ENCODE measurements at regions not wholly inside any gene's neighbourhood (a gene's known extent, or its start where the extent isn't known, plus 50 kb on each side); places are given as distances from the start of the nearest gene placed in this dataset.
"Not testable (repeated sequence)": the region's sequence is repeated elsewhere in the genome, so short reads cannot be mapped to it uniquely, and the experiment has no call there.

GRCh38 chr13:104949840-104950740 lies 1585.4 kb downstream of the EFNB2 start:
- no peak for DNase-seq
- intact Hi-C loops (cut with DNase I): no loop called here

GRCh38 chr13:104944176-104944575 lies 1591.3 kb downstream of the EFNB2 start:
- intact Hi-C loops (cut with DNase I): no loop called here
- no peak for DNase-seq

DNA sequence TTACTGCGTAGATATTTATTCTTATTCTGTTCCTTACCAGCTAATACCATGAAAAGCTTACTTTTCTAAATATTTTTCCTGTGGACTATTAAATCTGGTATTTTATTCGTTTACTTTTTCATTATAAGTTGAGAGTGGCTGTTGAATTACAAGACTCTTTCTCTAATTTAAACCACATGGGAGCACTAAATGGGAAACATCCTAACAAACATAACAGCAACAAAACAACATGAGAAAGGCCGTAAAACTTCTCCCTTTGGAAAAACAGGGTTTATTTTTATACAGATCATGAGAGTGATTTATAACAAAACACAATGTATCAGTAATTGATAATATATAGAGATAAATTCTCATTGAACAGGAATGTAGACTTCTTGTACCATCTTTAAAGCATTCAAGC lies 1592.1 kb downstream of the EFNB2 start:
- no peak for DNase-seq
- intact Hi-C loops (cut with DNase I): no loop called here

GRCh38 chr13:104937881-104938280 lies 1597.6 kb downstream of the EFNB2 start:
- intact Hi-C loops (cut with DNase I): no loop called here
- DNase-seq: no peak

DNA sequence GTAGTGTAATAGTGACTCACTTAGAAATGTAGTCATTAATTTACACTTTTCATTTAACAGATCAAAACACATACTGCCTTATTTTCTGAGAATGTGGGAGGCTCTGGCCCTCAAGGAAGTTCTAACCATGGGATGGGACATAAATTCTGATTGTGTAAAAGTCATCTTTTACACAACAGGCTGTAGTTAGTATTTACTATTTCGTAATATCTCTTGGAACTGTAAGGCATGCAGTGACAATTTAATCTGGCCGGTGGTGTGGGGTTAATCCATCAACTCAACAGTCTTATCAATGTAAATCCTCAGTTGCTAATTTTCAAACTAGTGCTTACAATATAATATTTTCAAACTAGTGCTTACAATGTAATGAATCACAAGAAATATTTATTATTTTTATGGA lies 1599.2 kb downstream of the EFNB2 start:
- no peak for DNase-seq
- intact Hi-C loops (cut with DNase I): no loop called here

- intact Hi-C loops (cut with DNase I); DNase-seq: not testable (repeated sequence)
Observed at GRCh38 chr13:104920513-104920912, 1614.9 kb downstream of the EFNB2 start.

DNA sequence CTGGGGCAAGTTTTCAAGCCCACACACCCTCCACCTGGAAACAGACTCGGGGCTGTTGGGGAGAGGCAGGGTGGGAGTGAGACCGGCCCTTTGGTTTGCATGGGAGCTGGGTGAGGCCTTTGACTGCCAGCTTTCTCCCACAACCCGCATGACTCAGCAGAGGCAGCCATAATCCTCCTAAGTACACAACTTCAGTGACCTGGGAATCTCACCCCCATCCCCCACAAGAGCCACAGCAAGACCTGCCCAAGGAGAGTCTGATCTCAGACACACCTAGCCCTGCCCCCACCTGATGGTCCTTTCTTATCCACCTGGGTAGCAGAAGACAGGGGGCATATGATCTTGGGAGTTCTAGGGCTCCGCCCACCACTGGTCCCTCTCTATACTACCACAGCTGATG lies 1615.4 kb downstream of the EFNB2 start:
- intact Hi-C loops (cut with DNase I): no loop called here
- DNase-seq: no peak

DNA sequence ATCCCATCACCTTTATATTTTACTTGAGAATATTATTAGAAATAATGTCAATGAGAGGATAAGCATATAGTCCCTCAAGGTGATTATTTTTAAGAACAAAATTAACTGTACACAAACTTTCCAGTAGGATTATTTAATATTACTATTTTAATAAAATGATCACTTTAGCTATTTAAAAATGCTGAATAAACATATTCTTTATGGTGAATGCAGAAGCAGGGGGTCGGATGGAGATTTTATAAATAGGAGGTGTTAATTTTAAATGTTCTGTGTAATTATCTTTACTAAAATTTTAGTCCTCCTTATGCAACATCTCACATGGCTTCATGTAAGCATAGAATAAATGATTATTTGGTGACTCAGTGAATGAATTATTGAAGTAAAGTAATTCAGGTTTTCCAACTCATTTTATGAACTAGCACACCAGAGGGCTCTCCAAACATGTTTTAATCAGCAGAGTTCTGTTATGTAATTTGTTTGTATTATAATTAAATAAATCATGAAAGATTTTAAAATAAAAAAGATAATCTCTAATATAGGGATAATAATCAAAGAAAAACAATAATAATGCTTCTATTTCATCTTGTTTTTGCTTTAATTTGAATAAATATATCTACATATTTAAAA lies 1635.2 kb downstream of the EFNB2 start:
- DNase-seq: no peak
- intact Hi-C loops (cut with DNase I): no loop called here

GRCh38 chr13:104898484-104898883 lies 1637.0 kb downstream of the EFNB2 start:
- no peak for DNase-seq

DNA sequence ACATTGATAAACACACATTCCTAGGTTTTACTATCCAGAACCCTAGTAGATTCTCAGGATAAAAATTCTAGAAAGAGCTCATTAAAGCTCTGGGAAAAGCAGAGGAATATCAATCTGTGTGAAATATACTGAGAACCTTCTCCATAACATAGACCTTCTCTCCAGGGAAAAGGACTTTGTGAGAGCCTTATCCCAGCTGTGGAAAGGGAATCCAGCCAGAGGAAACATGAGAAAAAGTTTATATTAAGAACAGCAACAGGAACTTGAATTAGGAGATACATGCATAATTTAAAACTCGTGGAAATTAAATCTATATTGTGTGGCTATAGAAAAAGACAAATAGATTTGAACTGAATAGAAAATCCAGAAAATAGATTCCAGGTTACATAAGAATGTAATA lies 1639.9 kb downstream of the EFNB2 start:
- DNase-seq: no peak
- intact Hi-C loops (cut with DNase I): no loop called here

More at GRCh38 chr13:104898484-104898883, 1637.0 kb downstream of the EFNB2 start:
- intact Hi-C loops (cut with DNase I): no loop called here

DNA sequence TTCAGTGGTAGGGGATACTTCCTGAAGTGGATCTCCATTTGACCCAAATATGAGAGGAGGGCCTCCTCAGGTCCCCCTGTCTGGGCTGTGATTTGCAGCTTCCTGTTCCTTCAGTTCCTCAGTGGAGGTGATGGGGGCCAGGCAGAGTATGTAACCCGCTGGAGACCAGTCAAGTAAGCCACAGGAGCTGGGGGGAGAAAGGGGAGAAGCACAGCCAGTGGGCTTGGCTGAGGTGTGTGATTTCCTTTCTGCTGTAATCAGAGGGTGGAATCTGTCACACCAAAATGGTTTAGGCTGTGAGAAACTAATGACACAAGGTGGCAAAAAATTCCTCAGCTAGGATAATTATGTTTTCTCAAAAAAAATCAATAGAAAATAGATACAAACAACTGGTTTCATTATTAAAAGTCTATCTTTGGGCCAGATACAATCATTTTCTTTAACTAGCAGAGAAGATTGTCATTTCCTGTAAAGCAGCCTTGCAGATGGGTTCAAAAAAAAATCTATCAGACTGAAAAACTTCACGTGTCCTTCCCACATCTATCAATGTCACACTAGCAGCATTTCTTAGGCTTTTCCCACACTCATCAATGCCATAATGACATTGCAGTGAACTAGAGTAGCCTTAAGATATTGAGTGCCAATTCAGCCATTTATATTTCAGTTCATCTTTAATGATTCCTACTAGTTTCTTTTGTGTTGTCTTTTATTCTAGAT lies 1660.3 kb downstream of the EFNB2 start:
- no peak for DNase-seq
- intact Hi-C loops (cut with DNase I): no loop called here

GRCh38 chr13:104872153-104872552 lies 1663.3 kb downstream of the EFNB2 start:
- DNase-seq: no peak
- intact Hi-C loops (cut with DNase I): no loop called here

DNA sequence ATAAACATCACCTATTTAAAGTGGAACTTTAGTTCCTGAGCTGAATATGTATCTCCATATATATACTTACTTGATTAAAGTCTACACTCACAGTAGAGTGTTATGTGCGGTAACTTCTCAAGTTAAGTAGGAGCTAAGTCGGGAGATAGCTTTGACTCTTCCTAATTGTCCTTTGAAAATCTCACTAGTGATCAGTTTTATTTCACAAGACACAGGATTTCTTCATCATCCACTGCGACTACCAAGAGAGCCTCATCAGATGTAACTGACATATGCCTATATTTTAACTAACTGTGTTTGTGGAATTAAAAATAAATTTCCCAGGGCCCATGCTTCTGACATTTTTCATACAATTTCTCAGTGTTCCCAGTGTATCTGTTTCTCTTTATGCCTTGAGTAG lies 1664.0 kb downstream of the EFNB2 start:
- intact Hi-C loops (cut with DNase I): no loop called here

DNA sequence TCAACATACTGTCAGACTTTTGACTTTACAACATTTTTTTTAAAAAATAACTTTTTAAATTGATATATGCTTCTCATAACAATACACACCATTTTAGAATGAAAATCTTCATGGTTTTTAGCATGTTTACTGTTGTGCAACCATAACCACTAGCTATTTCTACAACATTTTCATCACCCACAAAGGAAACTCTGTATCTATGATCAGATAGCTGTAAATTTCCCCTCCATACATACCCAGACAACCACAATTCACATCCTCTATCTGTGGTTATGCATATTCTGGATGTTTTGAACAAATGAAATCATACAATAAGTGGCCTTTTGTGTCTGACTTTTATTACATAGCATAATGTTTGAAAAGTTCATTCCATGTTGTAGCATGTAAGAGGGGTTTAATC lies 1666.0 kb downstream of the EFNB2 start:
- intact Hi-C loops (cut with DNase I): no loop called here
- no peak for DNase-seq

More for the DNA sequence above, 1664.0 kb downstream of the EFNB2 start:
- no peak for DNase-seq

GRCh38 chr13:104868806-104869205 lies 1666.7 kb downstream of the EFNB2 start:
- DNase-seq: no peak
- intact Hi-C loops (cut with DNase I): no loop called here

DNA sequence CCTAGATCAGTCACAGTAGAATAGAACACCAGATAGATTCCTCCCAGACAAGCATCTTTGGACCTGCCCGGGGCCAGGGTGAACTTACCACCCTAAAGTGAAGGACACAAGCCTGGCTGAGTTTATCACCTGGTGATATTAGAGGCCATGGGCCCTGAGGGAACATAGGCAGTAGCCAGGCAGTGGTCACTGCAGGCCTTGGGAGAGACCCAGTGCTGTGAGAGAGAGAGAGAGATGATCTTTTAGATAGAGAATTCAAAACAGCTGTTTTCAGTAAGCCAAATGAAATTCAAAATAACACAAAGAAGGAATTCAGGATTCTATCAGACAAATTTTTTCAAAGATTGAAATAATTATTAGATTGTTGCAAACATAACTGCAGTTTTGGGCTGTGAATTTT lies 1679.9 kb downstream of the EFNB2 start:
- DNase-seq: no peak
- intact Hi-C loops (cut with DNase I): no loop called here

- intact Hi-C loops (cut with DNase I): no loop called here
- no peak for DNase-seq
Observed at GRCh38 chr13:104854698-104855097, 1680.8 kb downstream of the EFNB2 start.

- no peak for DNase-seq
- intact Hi-C loops (cut with DNase I): no loop called here
Observed at GRCh38 chr13:104854007-104854406, 1681.5 kb downstream of the EFNB2 start.

DNA sequence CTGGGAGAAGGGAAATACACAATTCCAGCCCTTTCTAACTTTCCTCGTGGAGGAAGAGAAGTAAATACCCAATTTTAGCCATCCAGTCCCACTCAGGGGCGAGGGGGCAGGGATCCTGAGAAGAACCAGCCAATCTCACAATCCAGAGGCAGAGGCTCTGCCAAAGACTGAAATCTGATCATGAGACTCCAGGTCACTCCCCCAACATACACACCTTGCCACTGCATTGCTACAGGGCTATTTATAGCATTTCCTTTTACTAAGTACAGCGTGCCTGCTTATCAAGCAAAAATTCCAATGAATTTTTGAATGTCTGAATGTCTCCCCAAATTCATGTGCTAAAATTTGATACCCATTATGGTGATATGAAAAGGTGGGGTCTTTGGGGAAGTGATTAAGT lies 1687.5 kb downstream of the EFNB2 start:
- DNase-seq: no peak
- intact Hi-C loops (cut with DNase I): no loop called here

- intact Hi-C loops (cut with DNase I): no loop called here
- no peak for DNase-seq
Observed at GRCh38 chr13:104843401-104843800, 1692.1 kb downstream of the EFNB2 start.
